T-helper 2 cell treated with Interferon-gamma antibody and Interleukin-4, amounts not matched to agents 100 ng/mL and 5 ng/mL, for 36 hours (primary cell): ENCODE measurements at regions not wholly inside any gene's neighbourhood (a gene's known extent, or its start where the extent isn't known, plus 50 kb on each side); places are given as distances from the start of the nearest gene placed in this dataset.
"Not testable (repeated sequence)": the region's sequence is repeated elsewhere in the genome, so short reads cannot be mapped to it uniquely, and the experiment has no call there.

ENCODE experiments used
- intact Hi-C: fragments of 100-400 bp; cut with micrococcal nuclease; formaldehyde crosslinking; loops from one replicate; pipeline ENCODE4 v1.15.1; 2023

DNA sequence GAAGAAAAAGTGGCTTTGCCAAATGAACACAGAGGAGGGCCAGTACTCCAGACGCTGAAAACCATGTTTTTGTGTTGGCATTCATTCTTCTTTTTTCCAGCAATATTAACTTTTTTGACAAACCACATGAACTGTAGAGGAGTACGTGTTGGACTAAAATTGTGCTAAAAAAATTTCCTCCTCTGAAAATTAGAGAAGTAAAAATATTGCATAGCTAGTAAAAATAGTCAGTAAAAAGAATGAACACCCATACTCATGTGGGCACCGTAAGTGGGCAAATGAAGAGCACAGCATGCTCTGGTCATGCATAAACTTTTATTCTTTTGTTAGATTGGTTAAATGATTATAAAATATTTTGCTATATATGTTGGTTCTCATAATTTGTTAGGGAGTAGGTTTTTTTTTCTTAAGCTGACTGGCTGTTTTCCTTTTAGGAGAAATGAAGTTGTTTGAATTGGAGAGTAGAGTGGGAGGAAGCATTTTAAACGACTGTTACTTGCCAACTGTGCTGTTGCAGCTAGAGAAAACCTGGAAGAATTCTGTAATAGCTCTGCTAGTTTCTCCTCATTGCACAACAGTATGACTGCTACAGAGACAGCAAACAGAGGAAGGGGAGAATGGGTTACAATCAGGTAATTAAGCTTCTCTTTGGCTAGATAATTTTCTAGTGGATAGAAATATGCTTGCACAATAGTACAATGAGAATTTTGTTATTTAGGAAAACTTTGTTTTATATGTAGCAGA, 222.4 kb downstream of the KCTD12 start:
- intact Hi-C loops = no loop called here

DNA sequence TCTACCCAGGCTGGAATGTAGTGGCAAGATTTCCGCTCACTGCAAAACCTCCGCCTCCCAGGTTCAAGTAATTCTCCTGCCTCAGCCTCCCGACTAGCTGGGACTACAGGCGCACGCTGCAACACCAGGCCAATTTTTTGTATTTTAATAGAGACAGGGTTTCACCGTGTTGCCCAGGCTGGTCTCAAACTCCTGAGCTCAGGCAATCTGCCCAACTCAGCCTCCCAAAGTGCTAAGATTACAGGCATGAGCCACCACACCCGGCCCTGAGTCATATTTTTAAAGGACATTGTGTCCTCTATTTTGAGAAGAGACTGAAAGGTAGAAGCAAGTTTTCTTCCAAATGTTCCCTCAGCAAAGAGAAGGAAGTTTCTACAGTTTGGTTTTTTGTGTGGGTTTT, 227.1 kb downstream of the KCTD12 start:
- intact Hi-C loops = not testable (repeated sequence)

DNA sequence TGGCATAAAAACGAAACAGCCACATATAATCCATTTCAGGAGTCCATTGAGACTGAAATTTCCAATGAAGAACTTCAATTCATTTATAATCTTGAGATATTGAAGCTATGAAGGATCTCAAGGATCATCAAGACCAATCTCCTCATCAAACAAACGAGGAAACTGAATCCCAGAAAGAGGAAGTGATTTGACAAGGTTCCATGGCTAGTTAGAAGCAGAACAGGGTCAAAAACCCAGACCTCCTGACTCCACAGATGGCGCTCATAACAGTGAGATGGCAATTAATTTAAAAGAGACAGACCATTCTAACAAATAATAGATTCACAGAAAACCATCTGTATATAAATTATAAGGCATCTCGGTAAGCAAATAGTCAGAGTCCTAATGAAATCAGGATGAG, 229.7 kb downstream of the KCTD12 start:
- intact Hi-C loops = no loop called here

DNA sequence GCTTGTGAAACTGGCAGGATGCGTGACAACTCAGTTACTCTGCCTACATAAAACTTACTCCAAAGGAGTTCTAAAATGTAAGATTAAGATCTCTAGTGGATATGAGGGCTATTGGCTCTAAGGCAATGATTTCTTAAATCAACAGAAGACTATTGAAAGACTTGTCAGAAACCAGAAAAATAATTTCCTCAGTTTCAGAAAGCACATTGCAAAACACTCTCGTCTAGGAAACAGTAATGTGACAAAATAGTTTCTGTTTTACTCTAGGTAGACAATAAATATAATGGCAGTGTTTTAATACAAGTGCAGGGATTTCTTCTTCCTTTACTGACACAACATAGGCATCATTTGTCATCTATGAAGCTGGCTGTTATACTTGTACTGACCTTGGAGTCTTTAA, 230.1 kb downstream of the KCTD12 start:
- intact Hi-C loops = no loop called here

DNA sequence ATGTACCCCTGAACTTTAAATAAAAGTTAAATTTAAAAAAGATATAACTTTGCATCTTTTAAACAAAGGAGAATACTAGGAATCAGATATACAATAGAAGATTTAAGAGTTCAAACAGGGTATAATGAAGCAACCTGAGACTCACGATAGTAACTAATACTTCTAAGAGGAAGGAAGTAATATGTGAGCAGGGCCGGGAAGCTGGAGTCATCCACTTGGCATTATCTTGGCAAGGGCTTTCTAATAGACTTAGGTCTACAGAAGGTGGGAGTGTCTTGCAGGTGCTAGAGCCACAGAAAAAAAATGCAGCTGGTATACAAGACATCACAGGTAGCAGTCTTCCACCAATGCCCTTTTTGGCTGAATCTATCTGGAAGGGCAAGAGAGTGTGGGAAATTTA, 231.9 kb downstream of the KCTD12 start:
- intact Hi-C loops = no loop called here

DNA sequence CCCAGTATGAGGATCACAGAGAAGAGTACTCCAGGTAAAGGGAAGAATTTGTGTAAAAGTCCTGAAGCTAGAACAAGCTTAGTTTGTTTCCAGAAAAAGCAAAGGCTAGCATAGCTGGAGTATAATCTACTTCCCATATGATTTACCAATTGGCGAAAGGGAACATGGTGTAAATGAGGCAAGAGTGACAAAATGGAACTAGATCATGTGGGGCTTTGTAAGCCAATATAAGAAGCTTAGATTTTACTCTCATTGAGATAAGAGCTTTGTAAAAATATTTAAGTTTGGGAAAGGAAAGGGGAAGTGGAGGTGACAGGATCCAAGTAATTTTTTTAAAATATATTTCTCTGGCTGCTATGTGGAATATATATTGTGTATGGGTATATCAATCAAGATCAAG, 234.9 kb downstream of the KCTD12 start:
- intact Hi-C loops = no loop called here

DNA sequence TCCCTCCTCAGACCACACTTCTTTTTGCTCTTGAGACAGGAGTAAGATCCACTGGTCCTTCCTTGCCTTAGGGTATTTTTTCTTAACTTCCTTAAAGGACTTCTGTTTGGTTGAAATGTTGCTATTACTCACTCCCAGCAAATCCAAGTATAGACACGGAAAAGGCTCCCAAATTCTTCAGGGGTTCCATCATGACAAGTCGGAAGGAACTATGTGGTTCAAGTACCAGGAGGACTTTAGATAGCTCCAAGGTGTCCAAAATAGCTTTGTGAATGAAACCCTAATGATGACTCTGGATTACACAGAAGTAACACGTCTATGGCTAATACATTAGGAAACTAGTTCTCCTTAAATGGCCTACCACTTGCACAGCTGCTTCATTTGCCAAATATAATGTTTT, 238.7 kb downstream of the KCTD12 start:
- intact Hi-C loops = no loop called here

DNA sequence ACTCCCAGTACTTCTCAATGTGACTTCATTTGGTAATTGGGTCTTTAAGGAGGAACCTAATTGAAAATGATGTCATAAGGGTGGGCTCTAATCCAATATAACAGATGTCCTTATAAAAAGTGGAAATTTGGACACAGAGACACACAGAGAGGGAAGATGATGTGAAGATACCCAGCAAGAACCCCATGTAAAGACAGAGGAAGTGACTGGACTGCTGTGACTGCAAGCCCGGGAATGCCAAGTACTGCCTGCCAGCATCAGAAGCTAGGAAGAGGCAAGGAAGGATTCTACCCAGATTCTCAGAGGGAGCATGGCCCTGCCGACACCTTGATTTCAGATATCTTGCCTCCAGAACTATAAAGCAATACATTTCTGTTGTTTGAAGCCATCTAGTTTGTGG, 239.3 kb downstream of the KCTD12 start:
- intact Hi-C loops = no loop called here

DNA sequence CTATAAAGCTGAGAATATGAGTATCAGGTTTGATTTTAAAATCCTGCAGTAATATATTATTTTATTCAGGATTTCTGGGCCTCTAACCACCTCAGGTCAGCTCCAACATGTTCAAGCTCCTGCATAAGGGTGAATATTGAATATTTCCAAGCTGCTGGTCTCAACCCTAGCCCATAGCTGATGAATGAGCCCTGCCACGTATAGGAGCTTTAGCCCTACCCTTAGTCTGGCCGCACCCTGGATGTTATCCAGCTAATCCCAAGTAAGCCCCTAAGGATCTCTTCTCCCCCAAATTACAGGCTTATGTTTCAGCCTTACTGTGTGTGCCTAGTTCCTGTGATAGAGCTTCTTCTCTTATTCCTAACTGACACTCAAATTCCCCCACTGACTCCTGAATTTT, 240.6 kb downstream of the KCTD12 start:
- intact Hi-C loops = no loop called here

DNA sequence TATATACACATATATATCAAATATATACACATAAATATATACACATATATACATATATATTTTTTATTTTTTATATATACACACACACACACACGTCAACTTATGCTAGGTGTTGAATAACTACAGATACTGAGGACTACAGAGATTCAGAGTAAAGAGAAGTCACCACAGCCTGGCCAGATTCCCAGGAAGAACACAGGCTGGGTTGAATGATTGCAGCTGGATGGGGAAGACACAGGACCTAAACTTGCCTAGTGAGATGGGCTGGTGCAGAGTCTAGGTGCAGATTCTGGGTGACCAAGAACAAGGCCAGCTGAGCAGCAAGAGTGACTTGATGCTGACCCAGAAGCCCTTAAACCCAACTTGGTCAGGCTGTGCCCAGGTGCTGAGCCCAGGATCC, 241.3 kb downstream of the KCTD12 start:
- intact Hi-C loops = no loop called here

DNA sequence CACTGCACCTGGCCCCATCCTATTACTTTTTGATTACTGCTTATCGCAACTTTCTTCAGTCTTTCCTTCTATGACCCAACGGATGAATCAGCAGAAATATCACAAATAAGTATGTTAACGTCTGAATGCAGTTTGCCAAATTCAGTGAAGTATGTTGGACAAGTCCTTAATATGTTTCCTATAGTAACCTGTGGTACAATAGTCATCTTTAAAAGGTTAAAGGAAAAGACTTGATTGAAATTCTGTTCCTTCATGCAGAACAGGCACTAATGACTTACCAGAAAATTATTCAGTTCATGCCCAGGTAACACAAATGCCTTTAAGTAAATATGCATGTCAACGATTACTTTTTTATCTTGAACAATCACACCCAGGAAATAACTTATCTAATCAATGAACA, 242.6 kb downstream of the KCTD12 start:
- intact Hi-C loops = no loop called here

DNA sequence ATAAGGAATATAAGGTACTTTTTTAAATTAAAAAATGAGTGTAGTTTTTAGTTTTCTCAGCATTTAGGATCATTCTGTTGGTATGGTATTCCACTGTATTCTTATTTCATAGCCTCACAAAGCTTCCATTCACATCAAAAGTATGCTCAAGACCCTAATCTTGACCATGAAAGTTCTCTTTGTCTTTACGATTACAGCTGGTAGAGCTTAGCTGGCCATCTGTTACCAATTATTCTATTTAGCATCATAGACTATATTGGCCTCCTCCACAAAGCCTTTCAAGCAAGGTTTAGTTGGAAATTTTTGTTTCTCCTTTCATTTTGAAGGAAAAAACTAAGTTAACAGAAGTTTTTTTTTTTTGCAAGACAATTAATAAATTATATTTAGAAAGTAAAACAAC, 245.1 kb downstream of the KCTD12 start:
- intact Hi-C loops = no loop called here

DNA sequence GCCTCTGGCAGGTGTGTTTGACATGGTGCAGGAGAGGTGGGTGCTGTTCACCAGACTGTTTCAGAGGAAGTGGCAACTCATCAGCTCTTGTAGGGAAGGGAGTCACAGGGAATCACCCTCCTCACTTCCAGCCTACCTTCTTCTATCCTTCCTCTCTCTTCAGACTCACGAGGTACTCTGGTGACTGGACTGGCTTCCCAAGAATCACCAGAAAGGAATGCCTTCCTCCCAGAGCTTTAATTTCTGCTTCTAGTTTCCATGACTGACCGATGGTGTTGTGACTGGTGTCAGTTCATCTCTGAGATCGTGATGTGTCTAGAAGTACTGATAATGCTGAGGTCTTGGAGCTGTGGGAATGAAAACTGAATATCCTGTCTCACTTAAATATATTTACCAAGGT, 247.3 kb downstream of the KCTD12 start:
- intact Hi-C loops = no loop called here

DNA sequence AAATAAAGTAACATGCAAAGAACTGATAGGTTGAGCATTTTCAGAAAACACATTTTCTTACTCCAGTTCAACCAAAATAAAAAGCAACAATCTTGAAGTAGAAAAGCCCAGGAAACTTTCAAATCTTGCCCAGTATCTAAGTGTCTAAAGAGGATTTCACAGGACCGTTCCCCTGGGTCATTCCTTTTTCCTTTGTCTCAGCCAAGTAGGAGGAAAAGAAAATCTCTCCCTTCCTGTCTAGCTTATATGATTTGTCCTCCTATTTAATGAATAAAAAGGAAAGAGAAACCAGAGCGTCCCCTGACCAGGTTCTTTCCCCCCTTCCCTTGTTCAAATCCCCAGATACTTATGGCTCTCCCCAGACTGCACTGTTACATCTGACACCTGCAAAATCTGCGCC, 248.0 kb downstream of the KCTD12 start:
- intact Hi-C loops = no loop called here

DNA sequence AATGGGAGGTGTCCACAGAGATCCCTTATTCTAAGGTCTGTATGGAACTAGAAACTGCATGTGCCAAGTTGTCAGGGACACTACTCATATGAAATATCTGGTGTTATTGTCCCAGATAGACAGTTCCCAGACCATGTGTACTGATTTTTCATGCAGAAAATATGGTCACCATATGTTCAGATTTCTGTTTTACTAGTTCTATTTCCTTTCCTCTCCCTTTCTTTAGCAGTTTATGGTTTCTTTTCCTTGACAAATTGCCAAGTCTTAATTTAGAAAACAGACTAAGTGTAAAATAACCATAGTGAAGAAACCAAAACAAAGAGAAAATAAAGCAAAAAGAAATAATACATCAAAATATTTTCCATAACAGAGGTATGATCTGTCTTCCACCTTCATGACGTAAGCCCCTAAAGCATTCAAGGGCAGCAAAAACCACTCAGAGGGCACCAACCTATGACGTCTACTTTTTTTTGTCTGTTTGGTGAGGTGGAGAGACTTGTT, 248.5 kb downstream of the KCTD12 start:
- intact Hi-C loops = no loop called here

DNA sequence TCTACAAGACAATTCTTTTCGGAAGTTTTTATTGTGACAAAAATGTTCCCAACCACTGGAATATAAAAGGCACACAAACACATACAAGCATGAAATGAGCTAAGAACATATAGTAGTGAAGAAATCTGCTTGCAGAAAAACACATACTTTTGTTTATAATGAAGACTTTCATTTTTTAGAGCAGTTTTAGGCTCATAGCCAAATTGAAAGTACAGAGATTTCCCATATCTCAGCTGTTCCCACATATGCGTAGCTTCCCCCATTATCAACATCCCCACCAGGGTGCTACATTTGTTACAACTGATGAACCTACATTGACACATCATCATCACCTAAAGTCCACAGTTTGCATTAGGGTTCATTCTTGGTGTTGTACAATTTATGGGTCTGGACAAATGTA, 249.4 kb downstream of the KCTD12 start:
- intact Hi-C loops = no loop called here

DNA sequence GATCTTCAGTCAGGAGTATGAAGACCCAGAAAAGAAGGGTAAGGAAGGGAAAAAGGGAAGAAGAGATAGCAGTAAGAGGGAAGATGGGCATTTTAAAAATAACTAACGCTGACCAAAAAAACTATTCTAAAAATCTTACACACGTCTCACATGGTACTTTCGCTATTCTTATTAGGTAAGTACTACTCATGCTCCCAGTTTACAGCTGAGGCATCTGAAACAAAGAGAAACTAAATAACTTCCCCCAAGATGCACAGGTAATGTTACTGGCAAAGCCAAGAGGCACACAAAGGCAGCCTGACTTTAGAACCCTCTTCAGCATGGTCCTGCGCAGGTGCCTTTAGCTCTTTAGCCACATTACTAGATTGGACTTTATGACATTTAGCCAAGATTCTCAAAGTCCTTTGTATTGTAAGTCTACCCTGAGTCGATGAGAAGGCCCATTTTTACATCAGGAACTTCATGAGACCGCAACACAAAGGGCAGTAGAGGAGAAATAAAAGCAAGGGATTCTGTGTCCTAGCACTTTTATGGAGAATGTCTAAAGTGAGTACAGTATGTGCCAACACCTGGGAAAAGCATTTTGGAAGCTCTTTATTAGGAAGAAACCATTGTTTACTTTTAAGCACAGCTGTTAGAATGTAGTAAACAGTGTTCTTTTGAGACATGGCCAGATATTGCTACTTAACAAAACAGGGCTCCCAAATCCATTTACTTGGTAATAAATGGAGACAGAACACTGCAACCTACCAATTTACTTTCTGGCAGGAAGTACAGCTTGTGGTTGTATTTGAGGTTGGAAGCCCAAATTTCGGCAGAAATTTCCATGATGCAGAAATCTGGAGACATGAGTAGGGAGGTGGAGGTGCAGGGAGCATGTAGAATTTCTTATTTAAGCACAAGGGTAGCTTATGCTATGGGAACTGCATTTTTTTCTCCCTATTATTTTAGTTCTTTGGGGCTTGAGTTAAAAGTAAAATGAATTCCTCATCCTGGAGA, 250.7 kb downstream of the KCTD12 start:
- intact Hi-C loops = no loop called here

DNA sequence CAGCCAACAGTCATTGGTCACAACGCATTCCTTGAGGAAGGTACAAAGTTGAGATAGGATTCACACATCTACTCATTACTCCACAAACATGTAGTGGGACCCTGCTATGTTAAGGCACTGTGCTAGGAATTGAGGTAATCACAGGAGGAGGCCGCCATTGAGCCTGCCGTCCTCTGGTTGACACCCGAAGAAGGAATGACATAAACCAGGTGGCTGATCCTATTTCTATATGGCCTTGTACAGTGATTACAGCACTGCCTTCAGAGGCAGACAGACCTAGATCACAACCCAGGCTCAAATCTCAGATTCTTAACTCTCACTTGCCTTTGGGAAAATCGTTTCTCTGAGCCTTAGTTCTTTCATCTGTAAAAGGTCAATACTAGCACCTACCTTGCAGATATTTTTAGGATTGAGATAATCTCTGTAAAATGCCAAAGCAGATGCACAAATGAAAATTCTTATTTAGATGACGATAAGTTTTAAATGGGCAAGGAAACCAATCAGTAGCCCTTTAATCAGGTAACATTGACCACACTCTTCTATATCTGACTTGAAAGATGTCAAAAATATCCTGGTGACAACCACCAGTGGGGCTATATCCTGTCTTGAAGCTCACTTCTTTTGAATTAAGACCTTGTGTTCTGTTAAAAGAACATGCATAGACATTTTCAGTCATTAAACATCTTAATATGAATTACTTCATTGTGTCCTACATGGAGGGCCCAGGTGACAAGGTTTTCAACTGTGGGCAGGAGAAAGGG, 251.6 kb downstream of the KCTD12 start:
- intact Hi-C loops = no loop called here

DNA sequence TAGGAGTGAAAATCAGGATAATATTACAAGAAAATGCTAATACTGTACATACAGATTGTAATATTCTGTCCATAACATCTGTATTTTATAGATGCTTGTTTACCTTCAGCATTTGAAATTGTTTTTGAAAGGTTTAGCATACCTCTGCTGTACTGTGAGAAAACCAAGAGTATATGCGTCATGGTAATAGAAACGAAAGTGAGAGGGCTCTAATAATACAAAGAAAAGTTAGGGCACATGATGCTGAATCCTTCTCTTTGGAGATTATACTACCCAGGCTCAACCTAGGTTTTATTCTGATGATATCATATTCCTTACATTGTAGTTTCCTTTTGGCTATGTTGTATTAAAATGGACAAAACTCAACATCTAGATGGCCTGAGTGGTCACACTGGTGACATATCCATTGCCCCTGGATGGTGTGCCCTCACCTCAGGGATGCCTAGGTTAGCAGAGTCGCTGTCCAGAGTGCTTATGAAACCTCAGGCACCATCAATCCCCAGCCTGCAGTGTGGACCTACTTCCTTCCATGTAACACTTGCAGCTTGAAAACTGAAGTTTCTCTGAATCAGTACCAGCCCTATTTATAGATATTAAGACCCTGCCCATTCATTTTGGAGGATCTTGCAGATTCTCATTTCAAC, 253.7 kb downstream of the KCTD12 start:
- intact Hi-C loops = no loop called here

DNA sequence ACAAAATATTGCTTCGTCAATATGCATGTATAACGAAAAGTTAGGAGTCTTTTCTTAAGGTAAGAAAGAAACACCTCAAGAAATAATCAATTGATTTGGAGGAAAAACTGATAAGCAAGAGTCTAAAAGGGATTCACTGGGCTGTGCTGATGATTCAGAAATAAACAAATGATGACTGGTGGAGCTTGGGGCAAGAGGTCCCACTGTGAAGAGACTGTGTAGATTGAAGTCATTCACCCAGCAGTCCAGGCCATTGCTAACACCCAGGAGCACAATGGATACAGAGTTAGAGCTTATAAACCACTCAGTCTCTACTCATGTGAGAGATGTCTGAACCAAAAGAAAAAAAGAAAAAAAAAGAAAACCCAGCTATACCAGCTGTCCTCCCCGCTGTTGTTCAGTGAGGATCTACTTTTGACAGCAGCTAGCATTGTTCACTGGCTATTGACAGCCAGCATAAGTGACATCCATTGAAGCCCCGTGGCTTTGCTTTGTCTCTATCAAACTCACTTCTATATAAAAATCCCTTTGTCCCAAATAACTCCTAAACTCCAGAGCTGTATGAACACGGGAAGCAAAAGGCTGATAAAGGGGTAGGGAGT, 255.5 kb downstream of the KCTD12 start:
- intact Hi-C loops = no loop called here
